Activated CD8-positive, alpha-beta memory T cell treated with anti-CD3 and anti-CD28 coated beads, Interleukin-2, amount 10 ng/mL, durations not matched to agents 7 days and 5 days (primary cell): ENCODE measurements at regions not wholly inside any gene's neighbourhood (a gene's known extent, or its start where the extent isn't known, plus 50 kb on each side); places are given as distances from the start of the nearest gene placed in this dataset.

Experiments
- ATAC-seq: fragments of 150-1000 bp; cut with Tn5 transposase; one replicate; pipeline ENCODE4 v1.10.0; 2021; ENCODE audit warnings: moderate library complexity
- CTCF ChIA-PET: fragments of 350-600 bp; sonication (Branson Sonifier 250); formaldehyde crosslinking; loops from one replicate; lab custom pipeline; 2021; ENCODE audit warnings: antibody characterized with exemption; lab: Charles Lee
- DNase-seq: peaks from one replicate; pipeline ENCODE4 v3.0.0-alpha.2; 2020
- H3K27ac Mint-ChIP-seq: one replicate; pipeline ENCODE4 v1.8.0; 2021; ENCODE audit warnings: mild to moderate bottlenecking, mixed read lengths
- H3K27me3 Mint-ChIP-seq: one replicate; pipeline ENCODE4 v1.8.0; 2021; ENCODE audit warnings: mixed read lengths
- H3K36me3 Mint-ChIP-seq: one replicate; pipeline ENCODE4 v1.8.0; 2021; ENCODE audit warnings: mild to moderate bottlenecking, mixed read lengths
- H3K4me1 Mint-ChIP-seq: one replicate; pipeline ENCODE4 v1.8.0; 2021; ENCODE audit warnings: mixed read lengths
- H3K4me3 Mint-ChIP-seq: one replicate; pipeline ENCODE4 v1.8.0; 2021; ENCODE audit warnings: mild to moderate bottlenecking, moderate library complexity, mixed read lengths
- H3K9me3 Mint-ChIP-seq: one replicate; pipeline ENCODE4 v1.8.0; 2022; ENCODE audit warnings: low read depth, mixed read lengths

DNA sequence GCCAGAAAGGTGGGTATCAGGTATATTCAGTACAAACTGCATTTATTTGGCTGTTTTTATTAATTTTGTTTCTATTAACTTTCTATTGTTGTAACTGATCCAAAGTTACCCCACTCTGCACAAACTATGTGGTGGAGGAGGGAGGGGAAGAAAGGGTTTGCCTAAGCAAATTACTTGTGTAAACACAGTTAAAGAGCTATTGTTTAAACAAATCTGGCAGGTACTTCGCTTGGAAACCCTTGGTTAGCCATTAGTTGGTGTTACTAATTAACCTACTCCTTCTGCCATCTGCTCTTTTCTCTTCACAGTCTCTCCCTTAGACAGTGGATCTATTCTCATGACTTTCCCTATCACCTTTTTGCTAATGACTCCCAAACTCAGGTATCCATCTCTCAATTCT, 328.4 kb upstream of the NECTIN3 start:
- no peak for ATAC-seq
- no peaks in the 10 kb centered on the region for H3K9me3 Mint-ChIP-seq
- peaks cover 4% of the 10 kb centered on the region for H3K27me3 Mint-ChIP-seq
- H3K4me3 Mint-ChIP-seq, result no peak overlapping the region
- CTCF ChIA-PET, result no interaction called here
- no peak overlapping the region for H3K27ac Mint-ChIP-seq
- no peak for DNase-seq
- no peaks in the 10 kb centered on the region for H3K4me1 Mint-ChIP-seq
- peaks cover 1% of the 10 kb centered on the region for H3K36me3 Mint-ChIP-seq

GRCh38 chr3:110743984-110744383, 327.6 kb upstream of the NECTIN3 start:
- ATAC-seq, result no peak
- Mint-ChIP-seq H3K27me3 (peaks cover 4% of the 10 kb centered on the region), H3K4me1 (no peaks in the 10 kb centered on the region), H3K4me3 (no peak overlapping the region), H3K36me3 (peaks cover 1% of the 10 kb centered on the region), H3K9me3 (no peaks in the 10 kb centered on the region), H3K27ac (no peak overlapping the region)
- CTCF ChIA-PET, result no interaction called here
- no peak for DNase-seq

DNA sequence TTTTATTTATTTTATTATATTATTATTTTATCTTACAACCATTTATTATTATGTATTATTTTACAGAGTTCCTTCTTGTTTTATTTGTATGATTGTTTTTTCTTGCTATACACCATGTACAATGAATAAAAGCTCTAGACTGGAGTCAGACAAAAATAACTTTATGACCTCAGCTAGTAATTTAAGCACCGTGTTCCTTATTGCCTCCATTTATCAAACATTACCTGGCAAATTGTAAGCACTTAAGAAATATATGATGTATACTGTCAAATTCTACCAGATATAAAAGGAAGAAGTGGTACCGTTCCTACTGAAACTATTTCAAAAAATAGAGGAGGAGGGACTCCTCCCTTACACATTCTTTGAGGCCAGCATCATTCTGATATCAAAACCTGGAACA, 326.9 kb upstream of the NECTIN3 start:
- no peak for DNase-seq
- Mint-ChIP-seq H3K4me1 (no peaks in the 10 kb centered on the region), H3K4me3 (no peak overlapping the region), H3K9me3 (no peaks in the 10 kb centered on the region), H3K27ac (no peak overlapping the region), H3K36me3 (peaks cover 1% of the 10 kb centered on the region), H3K27me3 (peaks cover 4% of the 10 kb centered on the region)
- CTCF ChIA-PET, result no interaction called here
- no peak for ATAC-seq

- Mint-ChIP-seq H3K27ac (no peak overlapping the region), H3K4me1 (no peaks in the 10 kb centered on the region), H3K27me3 (peaks cover 4% of the 10 kb centered on the region), H3K36me3 (peaks cover 1% of the 10 kb centered on the region), H3K9me3 (no peaks in the 10 kb centered on the region), H3K4me3 (no peak overlapping the region)
- no peak for DNase-seq
- ATAC-seq, result no peak
- CTCF ChIA-PET, result no interaction called here
Observed at GRCh38 chr3:110749006-110749405, 322.6 kb upstream of the NECTIN3 start.

- Mint-ChIP-seq H3K9me3 (no peaks in the 10 kb centered on the region), H3K36me3 (peaks cover 1% of the 10 kb centered on the region), H3K27me3 (peaks cover 4% of the 10 kb centered on the region), H3K4me1 (no peaks in the 10 kb centered on the region), H3K27ac (no peak overlapping the region), H3K4me3 (no peak overlapping the region)
- no peak for DNase-seq
- CTCF ChIA-PET, result no interaction called here
- ATAC-seq, result no peak
Observed at GRCh38 chr3:110750201-110750600, 321.4 kb upstream of the NECTIN3 start.

DNA sequence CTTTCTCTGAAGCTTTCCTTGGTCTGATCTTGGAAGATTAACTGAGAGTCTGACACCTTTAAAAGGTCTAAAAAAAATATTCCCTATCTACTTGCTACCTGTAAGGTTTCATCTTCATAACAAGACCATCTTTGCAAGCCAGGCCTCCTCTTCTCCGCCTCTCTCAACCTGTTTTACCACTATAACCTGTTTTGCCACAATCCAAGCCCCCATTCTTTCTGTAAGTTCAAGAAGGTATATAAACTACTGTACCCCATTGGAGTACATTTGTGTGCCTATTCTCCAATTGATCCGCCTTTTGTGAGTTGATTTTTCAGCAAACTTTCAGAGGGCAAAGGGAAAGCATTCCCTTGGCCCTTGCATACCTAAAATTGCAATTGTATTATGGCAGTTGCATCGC, 319.3 kb upstream of the NECTIN3 start:
- ATAC-seq (no peak), DNase-seq (no peak)
- CTCF ChIA-PET, result no interaction called here
- Mint-ChIP-seq H3K4me3 (no peak overlapping the region), H3K27ac (no peak overlapping the region), H3K9me3 (no peaks in the 10 kb centered on the region), H3K27me3 (no peaks in the 10 kb centered on the region), H3K4me1 (no peaks in the 10 kb centered on the region), H3K36me3 (no peaks in the 10 kb centered on the region)

- CTCF ChIA-PET, result no interaction called here
- Mint-ChIP-seq H3K27ac (no peak overlapping the region), H3K4me1 (no peaks in the 10 kb centered on the region), H3K36me3 (no peaks in the 10 kb centered on the region), H3K4me3 (no peak overlapping the region), H3K9me3 (no peaks in the 10 kb centered on the region), H3K27me3 (no peaks in the 10 kb centered on the region)
- no peak for ATAC-seq
- DNase-seq, result no peak
Observed at GRCh38 chr3:110753516-110753915, 318.1 kb upstream of the NECTIN3 start.

DNA sequence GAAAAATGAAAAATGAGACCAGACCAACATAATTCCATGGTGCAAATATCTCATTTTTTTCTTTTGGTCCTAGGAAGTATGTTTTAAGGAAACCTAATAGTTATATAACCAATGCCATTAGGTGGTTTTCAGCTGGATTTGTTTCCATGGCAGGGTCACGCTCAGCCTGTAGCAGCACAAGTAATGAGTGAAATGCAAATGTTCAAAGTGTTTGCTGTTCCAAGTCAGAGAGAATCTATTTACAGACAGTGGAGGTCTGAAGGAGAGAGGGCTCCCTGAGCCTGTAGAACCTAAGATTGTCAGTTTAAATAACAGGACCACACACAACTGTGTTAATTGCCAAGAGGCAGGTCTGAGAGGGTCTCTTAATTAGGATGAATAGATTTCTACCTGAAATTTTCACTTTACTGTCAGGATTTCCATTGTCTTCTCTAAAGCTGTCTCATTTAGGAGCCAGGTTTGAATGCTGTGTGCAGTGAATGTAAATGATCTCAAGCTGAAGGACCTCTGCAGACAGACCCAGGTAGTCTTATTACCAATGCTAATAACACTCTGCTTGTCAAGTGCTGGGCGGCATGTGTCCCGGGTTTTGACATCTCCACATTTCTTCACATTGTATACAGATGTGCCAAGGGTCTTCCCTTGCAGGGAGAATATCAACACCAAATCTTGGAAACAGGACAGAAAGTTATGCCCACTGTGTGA, 317.3 kb upstream of the NECTIN3 start:
- Mint-ChIP-seq H3K9me3 (no peaks in the 10 kb centered on the region), H3K27me3 (no peaks in the 10 kb centered on the region), H3K4me1 (no peaks in the 10 kb centered on the region), H3K36me3 (no peaks in the 10 kb centered on the region), H3K27ac (no peak overlapping the region), H3K4me3 (no peak overlapping the region)
- CTCF ChIA-PET, result no interaction called here
- ATAC-seq, result no peak
- no peak for DNase-seq

DNA sequence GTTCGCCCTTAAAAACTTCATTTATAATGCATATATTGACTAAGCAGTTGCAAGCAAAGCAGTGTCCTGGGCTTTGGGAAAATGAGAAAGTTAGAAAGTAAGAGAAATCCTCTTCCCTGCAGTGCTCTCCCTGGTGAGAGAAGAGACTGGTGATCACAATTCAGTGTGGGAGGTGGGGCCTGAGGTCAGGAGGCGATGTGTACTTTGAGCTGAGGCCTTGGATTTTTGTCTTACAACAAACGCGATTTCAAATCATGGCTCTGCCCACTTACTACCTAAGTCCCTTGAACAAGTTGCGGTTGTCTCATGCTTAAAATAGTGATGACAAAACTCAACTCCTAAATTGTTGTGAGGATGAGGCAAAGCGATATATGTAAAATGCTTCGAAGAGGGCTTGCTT, 316.3 kb upstream of the NECTIN3 start:
- Mint-ChIP-seq H3K27ac (no peak overlapping the region), H3K9me3 (peaks cover 2% of the 10 kb centered on the region), H3K4me1 (no peaks in the 10 kb centered on the region), H3K4me3 (no peak overlapping the region), H3K27me3 (no peaks in the 10 kb centered on the region), H3K36me3 (no peaks in the 10 kb centered on the region)
- DNase-seq (no peak), ATAC-seq (no peak)
- CTCF ChIA-PET, result no interaction called here

DNA sequence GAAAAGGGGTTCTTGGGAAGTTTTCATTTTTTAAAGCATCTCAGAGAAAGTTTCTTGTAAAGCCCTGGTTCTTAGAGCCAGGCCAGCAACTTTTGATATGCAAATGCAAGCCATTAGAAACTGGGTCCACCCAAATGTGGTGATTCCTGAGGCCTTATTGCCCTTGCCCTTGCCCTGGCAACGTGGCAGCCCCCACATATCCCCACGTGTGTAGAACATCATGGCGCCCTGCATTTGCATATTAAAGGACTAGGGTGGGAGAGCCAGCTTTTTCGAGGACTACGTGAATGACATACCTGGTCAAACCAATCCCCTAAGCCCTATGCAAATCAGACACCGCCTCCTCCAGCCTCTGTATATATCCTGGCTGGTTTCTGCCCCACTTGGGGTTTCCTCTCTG, 314.9 kb upstream of the NECTIN3 start:
- CTCF ChIA-PET, result no interaction called here

GRCh38 chr3:110758208-110758607, 313.4 kb upstream of the NECTIN3 start:
- no peak overlapping the region for H3K27ac Mint-ChIP-seq
- no peak for ATAC-seq
- DNase-seq, result no peak
- H3K27me3 Mint-ChIP-seq, result no peaks in the 10 kb centered on the region
- H3K9me3 Mint-ChIP-seq, result peaks cover 2% of the 10 kb centered on the region
- CTCF ChIA-PET, result no interaction called here
- no peaks in the 10 kb centered on the region for H3K36me3 Mint-ChIP-seq
- no peak overlapping the region for H3K4me3 Mint-ChIP-seq
- no peaks in the 10 kb centered on the region for H3K4me1 Mint-ChIP-seq

More for the DNA sequence above, 314.9 kb upstream of the NECTIN3 start:
- ATAC-seq (no peak), DNase-seq (no peak)
- Mint-ChIP-seq H3K27ac (no peak overlapping the region), H3K36me3 (no peaks in the 10 kb centered on the region), H3K4me1 (no peaks in the 10 kb centered on the region), H3K27me3 (no peaks in the 10 kb centered on the region), H3K4me3 (no peak overlapping the region), H3K9me3 (peaks cover 2% of the 10 kb centered on the region)

DNA sequence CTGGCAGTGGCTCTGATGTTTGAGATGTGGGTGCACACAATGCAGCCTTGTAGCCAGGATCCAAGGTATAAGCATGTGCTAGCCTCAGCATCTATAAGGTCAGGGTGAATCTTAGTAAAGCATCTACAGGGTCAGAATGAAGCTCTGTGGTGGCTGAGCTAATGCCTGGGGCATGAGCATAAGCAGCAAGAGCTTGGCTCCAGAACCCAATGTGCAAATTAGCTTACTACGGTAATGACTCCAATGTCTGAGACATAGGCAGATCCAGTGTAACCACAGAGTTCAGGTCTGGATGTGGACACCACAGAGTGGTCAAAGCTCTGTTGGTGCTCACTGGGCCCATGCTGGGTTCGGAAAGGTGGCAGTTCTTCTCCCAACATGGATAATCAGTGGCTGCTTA, 304.5 kb upstream of the NECTIN3 start:
- Mint-ChIP-seq H3K27me3 (no peaks in the 10 kb centered on the region), H3K4me1 (peaks cover 9% of the 10 kb centered on the region), H3K36me3 (peaks cover 4% of the 10 kb centered on the region), H3K9me3 (peaks cover 2% of the 10 kb centered on the region), H3K4me3 (no peak overlapping the region), H3K27ac (no peak overlapping the region)
- no peak for DNase-seq
- CTCF ChIA-PET, result no interaction called here
- ATAC-seq, result no peak

DNA sequence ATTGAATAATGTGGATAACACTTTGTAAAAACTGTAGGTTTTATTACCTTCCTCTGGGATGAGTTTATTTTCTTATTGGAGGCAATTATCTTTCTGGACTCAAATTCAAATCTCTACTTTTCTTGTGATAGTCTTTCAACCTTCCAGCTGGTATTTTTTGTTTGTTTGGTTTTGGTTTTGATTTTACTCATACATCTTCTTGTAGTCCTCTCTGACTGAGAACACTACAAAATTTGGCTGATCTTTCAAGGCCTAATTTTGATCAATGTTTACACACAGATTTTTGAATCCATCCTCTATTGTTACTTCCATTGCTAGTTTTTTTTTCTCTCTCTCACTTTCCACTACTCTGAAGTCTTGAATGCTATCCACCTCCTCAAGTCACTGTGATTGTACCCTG, 303.8 kb upstream of the NECTIN3 start:
- DNase-seq, result no peak
- Mint-ChIP-seq H3K4me3 (no peak overlapping the region), H3K4me1 (peaks cover 9% of the 10 kb centered on the region), H3K9me3 (peaks cover 2% of the 10 kb centered on the region), H3K27ac (peak overlapping the region; percentile 18), H3K27me3 (no peaks in the 10 kb centered on the region), H3K36me3 (peaks cover 4% of the 10 kb centered on the region)
- CTCF ChIA-PET, result no interaction called here
- peak; percentile 47 for ATAC-seq

- Mint-ChIP-seq H3K4me3 (no peak overlapping the region), H3K27me3 (no peaks in the 10 kb centered on the region), H3K27ac (no peak overlapping the region), H3K4me1 (peaks cover 1% of the 10 kb centered on the region), H3K36me3 (peaks cover 1% of the 10 kb centered on the region), H3K9me3 (no peaks in the 10 kb centered on the region)
- no peak for DNase-seq
- no peak for ATAC-seq
- CTCF ChIA-PET, result no interaction called here
Observed at GRCh38 chr3:110773413-110773954, 298.1 kb upstream of the NECTIN3 start.
